Stimulated activated CD4-positive, alpha-beta T cell treated with anti-CD3 and anti-CD28 coated beads, Interleukin-4, amount 100 ng/mL, for 48 hours (primary cell): ENCODE measurements at regions not wholly inside any gene's neighbourhood (a gene's known extent, or its start where the extent isn't known, plus 50 kb on each side); places are given as distances from the start of the nearest gene placed in this dataset.

Source experiments
- DNase-seq, 2 donors: peaks; one replicate each; pipeline ENCODE4 v3.0.0-alpha.2; 2020; ENCODE audit warnings: low read depth in 2 of 2

GRCh38 chr5:74321326-74321725, 319.2 kb downstream of the ENC1 start:
- no peak for DNase-seq

- DNase-seq, result no peak
These were observed 320.0 kb downstream of the ENC1 start for GRCh38 chr5:74320526-74320925.

- DNase-seq, result no peak
These were observed 321.5 kb downstream of the ENC1 start for GRCh38 chr5:74319076-74319475.

DNA sequence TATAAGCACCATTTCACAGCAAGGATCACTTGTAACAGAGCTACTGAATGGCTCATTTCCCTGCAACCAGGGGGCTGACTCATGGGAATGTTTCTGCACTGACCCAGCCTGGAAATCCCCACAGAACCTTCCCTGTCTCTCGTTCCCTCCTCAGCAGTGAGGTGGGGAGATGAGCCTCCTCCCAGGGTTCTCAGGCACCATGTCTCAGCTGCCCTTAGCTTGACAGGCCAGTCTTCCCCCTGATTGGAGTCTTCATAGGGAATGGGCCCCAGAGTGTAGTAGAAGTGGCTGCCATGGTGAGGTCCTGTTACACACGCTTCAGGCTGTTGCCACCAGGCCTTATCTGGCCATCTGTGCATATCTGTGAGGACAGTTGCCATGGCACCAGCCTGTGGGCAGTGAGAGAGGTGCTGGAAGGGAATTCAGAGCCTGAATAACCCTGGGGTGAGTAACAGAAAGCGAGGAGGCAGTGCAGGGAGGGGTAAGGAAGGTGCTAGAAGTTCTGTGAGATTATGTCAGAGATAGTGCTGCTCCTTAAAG, 324.4 kb downstream of the ENC1 start:
- DNase-seq, result peak in 1 of 2 donors; percentile 31

DNA sequence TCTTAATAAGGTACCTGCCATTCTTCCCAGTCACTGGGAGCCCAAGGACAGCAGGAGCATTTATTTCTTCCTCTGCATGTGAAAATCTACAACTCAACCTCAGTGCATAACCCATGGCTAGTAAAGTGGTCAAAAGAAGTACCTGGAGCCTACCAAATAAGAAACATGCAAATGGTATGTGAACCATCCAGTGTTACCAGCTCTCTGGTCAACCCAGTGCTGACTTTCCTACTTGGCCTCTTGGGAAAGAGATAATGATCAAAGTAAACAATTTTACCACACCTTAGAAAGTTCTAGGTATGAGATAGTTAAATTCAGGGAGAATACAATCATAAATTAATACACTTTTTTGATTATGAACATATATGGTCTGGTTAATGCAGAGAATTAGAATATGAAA, 325.6 kb downstream of the ENC1 start:
- DNase-seq, result no peak

DNA sequence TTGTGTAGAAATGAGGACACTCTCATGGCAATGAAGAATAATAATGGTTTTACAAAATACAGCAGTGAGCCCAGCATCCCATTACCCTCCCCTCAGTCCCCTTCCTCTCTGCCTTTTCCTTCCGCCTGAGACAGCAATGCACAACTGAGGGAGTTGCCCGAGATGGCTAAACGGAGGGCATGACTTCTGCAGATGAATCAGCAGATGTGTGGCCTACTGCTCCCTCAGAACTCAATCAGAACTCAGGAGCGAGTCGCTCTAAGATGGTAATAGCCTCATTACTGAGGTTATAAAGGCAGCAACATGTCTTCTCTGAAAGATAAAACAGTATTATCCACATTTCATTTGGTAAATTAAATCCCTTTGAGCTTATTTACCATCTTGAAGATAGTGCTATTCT, 326.6 kb downstream of the ENC1 start:
- no peak for DNase-seq

- DNase-seq, result no peak
These were observed 327.8 kb downstream of the ENC1 start for GRCh38 chr5:74312746-74313145.

DNA sequence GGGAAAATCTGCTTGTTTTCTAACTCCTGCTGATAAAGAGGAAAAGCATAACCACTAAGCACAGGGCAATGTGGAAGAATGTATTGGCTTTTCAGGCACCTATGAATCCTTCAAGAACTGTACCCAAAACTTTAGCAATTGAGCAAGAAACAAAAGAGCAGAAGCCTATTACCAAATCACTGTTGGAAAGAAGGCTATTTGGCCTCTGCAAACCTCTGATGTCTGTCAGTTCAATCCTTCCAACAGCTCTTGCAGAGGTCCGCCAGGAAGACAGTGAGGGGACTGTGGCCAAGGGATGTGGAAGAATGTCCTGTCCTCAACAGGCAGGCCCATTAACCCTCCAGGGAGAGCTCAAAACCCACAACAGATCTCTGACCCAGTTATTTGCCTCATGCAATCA, 328.6 kb downstream of the ENC1 start:
- no peak for DNase-seq

DNA sequence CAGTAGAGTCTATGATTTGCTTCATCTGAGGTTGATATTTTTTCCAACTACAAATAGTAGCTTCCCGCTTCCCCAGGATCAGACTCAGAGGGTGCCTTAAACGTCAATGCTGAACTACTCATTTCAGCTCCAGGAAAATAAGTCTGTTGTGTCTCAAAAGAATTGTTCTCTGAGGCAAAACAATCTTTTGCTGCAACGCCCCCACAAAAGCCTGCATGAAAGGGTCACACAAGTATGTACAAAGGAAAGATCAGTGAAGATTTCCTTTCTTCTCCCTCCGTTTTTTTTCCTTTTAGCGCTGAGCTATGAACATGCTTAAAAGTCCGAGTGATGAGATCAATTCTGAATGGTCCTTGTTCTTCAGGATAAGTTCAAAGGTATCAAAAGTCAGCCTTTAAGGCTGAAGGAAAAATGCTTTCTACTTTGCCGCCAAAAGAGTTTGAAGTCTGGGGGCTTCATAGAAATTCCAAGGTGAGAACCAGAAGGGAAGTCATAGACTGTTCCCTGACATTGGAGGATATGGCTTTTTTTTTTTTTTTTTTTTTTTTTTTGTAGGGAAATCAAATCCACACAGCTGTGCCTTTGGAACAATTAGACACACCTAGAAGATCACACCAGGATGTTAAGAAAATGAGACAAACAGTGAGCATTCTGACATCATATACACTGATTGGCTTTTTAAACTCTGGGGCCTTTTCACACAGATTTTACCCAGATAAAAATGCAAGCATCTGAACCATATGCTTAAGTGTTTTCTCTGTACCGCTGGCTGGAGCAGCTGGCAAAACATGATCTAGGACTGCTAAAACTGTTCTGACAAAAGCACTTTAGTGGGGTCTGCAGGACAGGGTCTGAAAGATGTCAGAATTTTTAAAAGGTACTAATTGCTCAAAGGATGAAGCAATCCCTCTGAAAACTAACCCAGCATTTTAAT, 329.3 kb downstream of the ENC1 start:
- DNase-seq, result no peak

DNA sequence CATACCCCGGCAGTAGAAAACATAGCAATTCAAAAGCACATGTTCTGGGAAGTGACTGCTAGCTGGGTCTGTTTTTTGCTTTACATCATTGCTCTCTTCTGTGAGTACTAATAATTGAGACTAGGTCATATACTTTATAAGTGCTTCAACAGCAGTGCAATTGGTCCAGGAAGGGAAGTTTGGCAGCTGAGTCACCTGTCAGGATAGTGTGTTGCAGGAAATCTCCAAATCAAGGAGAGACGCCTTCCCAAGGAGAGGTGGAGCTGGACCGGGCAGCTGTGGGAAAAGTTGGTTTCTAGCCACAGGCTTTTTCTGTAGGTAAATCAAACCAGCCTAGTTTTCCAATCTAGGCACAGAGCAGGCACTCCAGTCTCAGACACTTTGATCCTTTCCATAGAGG, 330.1 kb downstream of the ENC1 start:
- no peak for DNase-seq

DNA sequence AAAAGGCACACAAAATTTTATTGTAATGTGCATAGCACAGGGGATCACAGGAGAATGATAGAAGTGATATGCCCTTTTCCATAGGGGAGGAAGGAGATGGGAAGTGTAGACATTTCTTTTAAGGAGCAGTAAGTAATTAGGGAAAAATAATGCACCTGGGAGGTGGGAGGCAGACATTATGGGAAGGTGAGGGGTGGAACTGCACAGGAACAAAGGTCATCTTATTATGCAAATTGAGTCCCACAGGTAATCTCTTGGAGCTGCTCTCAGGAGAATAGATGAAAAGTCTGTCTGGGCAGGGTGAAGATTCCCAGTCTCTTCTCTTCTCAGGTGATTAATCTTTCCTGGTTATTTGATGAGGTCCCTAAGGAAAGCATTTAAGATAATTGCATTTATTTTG, 331.5 kb downstream of the ENC1 start:
- DNase-seq, result no peak

- DNase-seq, result no peak
These were observed 333.7 kb downstream of the ENC1 start for GRCh38 chr5:74306845-74307244.

DNA sequence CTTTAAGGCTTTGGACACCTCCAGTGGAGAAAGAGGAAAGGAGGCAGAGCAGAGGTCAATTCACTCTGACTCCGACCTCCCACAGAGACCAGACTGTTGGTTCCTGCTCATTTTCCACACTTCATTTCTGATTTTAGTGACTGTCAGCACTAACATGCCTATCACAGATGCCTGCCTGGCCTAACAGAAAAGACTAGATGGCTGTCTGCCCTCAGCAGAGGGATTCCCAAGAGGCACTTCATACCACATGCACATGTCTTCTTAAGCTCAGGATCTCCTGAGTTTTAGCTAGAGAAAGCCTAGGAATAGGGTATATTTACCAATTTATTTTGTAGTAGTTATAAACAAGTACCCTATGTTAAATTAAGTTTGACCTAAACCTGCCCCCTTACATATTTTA, 336.0 kb downstream of the ENC1 start:
- DNase-seq, result no peak

GRCh38 chr5:74303578-74303977, 336.9 kb downstream of the ENC1 start:
- DNase-seq, result no peak

- DNase-seq, result no peak
These were observed 339.0 kb downstream of the ENC1 start for GRCh38 chr5:74301576-74301975.

DNA sequence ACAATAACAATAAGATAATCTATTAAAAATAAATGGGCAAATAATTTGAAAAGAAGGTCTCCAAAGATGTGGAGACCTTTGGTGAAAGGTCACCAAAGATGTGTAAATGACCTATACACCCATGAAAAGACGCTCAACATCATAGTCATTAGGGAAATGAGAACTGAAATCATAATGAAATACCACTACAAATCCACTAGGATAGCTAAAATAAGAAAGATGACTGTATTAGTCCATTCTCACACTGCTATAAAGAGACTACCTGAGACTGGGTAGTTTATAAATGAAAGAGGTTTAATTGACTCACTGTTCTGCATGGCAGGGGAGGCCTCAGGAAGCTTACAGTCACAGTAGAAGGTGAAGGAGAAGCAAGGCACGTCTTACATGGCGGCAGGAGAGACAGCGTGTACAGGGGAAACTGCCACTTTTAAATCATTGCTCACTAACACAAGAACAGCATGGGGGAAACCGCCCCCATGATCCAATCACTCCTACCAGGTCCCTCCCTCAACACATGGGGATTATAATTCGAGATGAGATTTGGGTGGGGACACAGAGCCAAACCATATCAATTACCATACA, 339.6 kb downstream of the ENC1 start:
- DNase-seq, result no peak

- DNase-seq, result no peak
These were observed 340.7 kb downstream of the ENC1 start for GRCh38 chr5:74299833-74300232.

DNA sequence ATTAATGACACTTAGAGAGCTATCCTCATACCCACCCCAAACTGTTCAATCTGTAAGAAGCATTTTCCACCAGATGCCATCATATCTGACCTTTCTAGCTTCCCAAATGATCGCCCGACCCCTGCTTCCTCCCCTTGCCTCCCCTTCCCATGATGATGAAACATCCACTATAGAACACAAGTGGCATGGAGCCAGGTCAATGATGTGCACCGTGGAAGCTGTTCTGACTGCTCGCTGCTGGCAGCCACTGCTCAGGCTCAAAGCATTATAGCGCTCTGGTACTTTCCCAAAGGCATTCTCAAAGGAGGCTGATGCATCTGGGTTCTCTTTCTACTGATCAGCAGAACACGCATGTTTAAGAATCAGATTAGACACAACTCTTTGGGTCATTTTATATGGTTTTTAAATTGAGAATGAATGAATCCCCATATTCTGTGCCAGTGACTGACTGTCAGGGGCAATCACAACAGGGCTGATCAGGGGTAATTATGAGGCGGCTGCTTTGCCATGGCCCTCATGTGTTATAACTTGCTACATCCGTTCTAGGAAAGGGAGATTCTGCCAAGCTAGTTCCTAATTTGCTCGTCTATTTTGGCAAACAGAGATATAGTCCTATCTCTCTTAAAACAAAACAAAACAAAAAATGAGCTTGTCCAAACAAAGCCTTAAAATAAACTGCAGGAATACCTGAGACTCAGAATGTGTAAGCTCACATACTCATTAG, 343.7 kb downstream of the ENC1 start:
- DNase-seq, result no peak

GRCh38 chr5:74295676-74296075, 344.9 kb downstream of the ENC1 start:
- DNase-seq, result no peak

- no peak for DNase-seq
These were observed 345.4 kb downstream of the ENC1 start for GRCh38 chr5:74295141-74295540.

GRCh38 chr5:74294231-74294705, 346.3 kb downstream of the ENC1 start:
- DNase-seq, result no peak

- DNase-seq, result no peak
These were observed 347.3 kb downstream of the ENC1 start for GRCh38 chr5:74293182-74293581.
